AG20443 (cell line): ENCODE measurements at regions not wholly inside any gene's neighbourhood (a gene's known extent, or its start where the extent isn't known, plus 50 kb on each side); places are given as distances from the start of the nearest gene placed in this dataset.
"Not testable (repeated sequence)": the region's sequence is repeated elsewhere in the genome, so short reads cannot be mapped to it uniquely, and the experiment has no call there.

ENCODE experiments used
- DNase-seq: peaks from one replicate; pipeline ENCODE4 v3.0.0; 2012; ENCODE audit warnings: low spot score, mixed read lengths

DNA sequence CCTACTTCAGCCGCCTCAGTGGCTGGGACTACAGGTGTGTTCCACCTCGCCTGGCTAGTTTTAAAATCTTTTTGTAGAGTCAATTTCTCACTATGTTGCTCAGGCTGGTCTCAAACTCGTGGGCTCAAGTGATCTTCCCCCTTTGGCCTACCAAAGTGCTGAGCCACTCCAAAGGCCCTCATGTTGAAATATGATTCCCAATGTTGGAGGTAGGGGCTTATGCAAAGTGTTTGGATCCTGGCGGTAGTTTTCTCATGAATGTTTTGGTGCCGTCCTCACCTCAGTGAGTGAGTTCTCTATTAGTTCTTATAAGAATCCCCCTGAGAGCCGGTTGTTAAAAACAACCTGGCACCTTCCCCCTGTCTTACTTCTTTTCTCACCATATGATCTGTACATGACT is 784.6 kb downstream of the TMTC2 start:
- DNase-seq: no peak

DNA sequence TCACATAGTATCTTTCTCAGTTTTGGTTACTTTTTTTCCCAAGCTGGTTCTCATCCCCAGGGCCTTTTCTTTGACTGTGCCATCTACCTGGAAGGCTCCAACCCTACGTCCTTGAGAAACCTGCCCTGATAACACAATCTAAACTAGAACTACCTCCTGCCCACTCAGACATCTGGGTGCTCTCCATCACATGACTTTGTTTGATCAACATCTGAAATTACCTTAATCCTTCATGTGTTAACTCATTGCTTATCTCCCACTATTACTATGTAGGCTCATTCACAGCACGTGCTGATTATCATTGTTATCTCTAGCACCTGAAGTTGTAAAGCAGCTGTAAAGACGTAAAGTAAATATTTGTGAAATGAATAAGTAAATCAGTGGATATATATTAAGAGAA is 784.0 kb downstream of the TMTC2 start:
- DNase-seq: no peak

DNA sequence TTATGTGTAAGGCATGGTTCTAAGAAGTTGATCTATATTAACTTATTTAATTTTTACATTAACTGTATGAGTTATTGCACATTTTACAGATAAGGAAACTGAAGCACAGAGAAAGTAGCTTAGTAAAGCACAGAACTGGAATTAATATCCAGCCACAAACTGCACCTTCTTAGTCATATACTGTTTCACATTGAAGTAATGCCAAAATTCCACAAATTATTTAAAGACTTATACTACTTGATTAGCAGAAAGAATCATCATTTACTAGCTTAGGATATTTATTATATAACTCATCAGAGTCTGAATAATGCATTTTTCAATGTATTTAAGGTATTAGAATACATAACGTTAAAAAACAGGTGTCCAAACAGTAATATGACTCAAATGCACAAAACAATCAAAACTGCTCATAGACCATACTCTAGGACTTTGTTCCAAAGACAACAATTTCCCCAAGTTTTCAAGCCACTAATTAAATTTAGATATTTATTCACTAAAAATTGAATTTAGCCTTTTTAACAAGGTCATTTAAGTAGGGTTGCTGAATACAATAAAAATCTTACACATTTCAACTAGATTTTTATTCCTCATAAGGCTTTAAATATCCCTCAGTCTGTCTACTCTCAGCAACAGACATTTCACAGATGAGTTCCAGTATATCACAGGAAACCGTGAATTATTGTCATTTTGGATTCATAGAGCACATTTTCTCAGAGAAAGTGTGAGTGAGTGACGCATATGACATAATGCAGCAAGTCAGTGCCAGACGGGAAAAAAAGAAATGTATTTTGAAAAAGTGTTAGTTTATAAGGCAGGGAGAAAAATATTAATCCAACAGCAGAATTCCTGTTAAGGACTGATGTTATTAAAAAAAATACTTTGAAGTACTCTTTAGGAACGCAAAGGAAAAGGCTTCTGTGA is 782.5 kb downstream of the TMTC2 start:
- DNase-seq: no peak

DNA sequence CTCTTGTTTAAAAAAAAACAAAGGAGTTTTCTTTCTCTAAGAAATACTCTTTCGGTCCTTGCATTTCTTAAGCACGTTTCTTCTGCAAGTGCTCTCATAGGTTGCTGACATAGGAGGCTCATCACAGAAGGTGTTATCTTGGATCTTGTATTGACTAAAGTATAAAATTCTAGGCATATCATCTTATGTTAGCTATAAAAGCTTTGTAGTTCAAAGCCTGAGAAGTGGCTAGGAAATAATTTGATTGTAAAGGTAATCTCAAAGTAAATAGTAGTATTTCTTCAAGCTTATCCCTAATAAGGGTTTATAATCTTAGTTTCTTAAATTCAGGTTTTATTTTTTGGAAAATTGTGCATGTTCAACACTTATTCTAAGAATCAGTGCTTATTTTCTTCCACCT is 778.9 kb downstream of the TMTC2 start:
- no peak for DNase-seq

DNA sequence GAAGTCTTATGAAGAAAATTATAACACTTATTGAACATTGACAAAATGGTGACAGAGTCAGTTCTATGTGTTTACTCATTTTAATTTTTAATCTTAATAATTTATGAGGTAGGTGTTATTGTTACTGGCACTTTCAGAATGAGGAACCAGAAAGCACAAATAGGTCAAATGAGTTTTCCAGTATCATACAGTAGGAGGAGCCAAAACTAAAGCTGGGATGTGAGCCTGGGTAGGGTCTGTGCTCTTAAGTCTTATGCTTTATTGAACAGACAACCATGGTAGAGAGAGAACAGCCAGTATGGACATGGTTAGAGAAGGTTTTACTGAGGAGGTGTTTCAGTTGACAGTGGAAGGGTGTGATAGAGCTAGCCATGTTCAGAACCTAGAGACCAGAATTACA is 775.7 kb downstream of the TMTC2 start:
- DNase-seq: no peak

DNA sequence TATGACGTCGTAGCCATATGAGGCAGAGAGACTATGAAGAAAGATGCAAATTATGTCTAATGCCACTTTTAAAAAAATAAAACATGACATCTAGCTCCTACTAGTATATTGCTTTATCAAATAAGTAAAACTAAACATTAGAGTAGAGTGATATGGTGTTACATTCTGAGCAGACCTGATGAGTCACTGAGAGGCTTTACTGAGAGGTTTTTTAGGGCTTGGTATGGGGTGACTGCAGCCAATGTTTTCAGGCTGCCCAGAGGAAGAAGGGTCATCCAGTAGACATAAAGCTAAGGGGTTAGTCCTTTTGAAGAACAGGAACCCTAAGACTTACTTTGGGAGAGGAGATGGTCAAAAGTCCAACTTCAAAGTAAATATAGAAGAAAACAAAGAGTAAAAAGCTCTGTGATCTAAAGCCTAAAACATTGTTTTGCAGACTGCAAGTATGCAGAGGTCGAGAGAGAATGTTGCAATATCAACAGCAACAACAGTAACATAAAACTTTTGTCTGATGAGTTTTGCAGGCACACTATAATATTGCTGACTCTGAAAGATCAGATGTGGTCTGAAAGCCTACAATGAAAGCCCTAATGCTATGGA is 774.7 kb downstream of the TMTC2 start:
- DNase-seq: no peak

DNA sequence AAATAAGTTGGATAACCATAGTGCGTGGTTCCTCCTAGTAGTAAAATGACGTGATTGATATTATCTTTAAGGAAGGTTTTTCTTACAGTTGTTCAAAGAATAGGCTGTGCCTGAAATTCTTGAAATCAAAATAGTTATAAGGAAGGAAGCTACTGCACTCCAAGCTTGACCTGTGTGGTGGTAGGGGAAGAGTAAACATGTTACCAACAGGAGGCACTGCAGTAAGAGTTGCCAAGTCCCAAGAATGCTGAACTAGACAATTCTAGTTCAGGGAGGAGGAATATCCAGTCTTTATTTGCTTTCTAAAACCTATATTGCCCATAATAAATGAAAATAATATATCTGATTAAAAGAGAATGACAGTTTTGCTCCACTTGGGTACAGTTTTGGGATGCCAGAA is 764.5 kb downstream of the TMTC2 start:
- no peak for DNase-seq

DNA sequence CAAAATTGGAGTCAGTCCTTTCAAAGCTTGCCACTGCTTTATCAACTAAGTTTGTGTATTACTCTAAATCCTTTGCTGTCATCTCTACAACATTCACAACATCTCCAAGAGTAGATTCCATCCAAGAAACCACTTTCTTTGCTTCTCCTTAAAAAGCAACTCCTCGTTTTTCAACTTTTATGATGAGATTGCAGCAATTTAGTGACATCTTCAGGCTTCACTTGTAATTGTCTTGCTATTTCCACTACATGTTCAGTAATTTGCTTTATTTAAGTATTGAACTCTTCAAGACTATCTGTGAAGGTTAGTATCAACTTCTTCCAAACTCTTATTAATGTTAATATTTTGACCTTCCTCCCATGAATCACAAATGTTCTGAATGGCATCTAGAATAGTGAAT is 747.9 kb downstream of the TMTC2 start:
- DNase-seq: no peak

DNA sequence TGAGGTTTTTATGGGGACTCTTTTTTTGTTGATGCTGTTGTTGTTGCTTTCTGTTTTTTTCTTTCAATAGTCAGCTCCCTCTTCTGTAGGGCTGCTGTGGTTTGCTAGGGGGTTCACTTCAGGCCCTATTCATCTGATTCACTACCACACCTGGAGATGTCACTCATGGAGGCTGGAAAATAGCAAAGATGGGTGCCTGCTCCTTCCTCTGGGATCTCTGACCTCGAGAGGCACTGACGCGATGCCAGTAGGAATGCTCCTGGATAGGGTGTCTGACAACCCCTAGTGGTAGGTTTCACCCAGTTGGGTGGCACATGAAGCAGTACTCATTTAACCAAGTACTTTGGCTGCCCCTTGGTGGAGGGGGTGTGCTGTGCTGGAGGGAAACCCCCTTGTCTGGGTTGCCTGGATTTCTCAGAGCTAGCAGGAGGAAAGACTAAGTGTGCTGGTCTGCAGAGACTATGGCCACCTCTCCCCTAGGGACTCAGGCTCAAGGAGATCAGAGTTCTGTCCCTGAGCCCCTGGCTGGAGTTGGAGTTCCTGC is 745.5 kb downstream of the TMTC2 start:
- DNase-seq: no peak

DNA sequence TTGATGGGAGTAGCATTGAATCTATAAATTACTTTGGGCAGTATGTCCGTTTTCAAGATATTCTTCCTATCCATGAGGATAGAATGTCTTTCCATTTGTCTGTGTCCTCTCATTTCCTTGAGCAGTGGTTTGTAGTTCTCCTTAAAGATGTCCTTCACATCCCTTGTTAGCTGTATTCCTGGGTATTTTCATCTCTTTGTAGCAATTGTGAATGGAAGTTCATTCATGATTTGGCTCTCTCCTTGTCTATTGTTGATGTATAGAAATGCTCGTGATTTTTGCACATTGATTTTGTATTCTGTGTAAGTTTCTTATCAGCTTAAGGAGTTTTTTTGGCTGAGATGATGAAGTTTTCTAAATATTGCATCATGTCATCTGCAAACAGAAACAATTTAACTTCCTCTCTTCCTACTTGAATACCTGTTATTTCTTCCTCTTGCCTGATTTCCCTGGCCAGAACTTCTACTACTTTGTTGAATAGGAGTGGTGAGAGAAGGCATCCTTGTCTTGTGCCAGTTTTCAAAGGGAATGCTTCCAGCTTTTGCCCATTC is 741.0 kb downstream of the TMTC2 start:
- DNase-seq: not testable (repeated sequence)

DNA sequence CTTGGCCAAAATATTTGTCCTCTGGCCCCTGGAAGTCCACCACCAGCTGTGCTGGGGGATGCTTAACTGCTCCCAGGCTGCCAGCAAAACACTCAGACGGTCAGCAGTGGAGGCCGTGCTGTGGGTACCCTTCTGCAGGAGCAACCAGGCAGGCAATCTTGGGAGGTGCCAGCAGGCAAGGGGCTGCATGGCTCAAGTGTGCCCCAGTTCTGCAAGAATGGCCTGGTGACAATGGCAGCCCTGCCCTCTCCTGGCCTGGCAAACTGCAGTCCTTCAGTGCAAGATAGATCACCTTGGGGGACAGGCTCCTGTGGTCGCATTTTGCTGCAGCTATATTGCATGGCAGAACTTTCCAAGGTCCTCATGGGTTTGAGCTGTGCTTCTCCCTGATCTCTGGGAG is 728.3 kb downstream of the TMTC2 start:
- no peak for DNase-seq

DNA sequence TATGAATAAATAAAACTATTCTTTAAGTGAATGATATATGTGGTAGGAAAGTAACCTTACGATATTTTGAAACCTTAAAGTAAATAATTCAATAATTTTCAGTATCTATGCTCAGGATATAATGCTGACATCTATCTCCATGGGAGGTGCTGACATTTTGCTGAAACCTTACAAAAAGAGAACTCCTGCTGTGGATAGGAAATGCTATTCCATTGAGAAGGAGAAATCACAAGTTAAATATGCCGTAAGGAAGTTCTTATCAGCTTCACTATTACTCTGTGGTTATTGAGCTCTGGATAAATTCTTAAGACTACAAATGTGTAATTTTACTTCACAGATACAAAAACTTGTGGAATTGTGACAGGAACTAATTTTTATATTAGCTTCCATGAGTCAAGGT is 722.1 kb downstream of the TMTC2 start:
- DNase-seq: no peak

DNA sequence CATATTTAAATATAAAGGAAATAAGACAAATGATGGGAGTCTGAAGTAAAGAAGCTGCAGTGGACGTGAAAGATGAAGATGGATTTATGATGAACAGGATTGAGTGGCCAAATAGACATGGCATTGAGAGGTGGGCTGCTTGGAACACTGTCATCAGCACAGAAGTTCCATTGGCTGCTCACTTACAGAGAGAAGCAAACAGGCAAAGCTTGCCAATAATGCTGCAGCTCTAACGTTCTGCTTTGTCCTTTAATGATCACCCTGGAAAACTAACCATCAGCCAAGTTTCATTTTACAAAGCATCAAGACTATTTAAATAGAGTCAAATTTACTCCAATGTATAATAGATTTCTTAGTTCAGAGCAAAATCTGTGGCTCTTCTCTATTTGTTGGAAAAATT is 721.4 kb downstream of the TMTC2 start:
- DNase-seq: no peak

DNA sequence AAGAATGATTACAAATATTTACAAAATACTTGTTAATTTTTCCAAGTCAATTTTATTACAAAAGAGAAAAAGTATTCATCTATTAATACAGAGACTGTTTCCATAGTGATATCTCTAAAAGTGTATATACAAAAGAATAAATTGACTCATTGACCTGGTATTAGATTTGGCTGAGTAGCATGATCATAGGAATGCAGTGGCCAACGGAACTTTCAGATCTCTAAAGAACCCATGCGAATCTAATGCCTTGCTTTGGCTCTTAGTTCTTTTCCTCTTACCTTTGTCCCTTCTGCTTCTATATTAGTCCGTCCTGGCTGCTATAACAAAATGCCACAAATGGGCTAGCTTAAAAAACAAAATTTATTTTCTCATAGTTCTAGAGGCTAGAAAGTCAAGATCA is 717.8 kb downstream of the TMTC2 start:
- no peak for DNase-seq

DNA sequence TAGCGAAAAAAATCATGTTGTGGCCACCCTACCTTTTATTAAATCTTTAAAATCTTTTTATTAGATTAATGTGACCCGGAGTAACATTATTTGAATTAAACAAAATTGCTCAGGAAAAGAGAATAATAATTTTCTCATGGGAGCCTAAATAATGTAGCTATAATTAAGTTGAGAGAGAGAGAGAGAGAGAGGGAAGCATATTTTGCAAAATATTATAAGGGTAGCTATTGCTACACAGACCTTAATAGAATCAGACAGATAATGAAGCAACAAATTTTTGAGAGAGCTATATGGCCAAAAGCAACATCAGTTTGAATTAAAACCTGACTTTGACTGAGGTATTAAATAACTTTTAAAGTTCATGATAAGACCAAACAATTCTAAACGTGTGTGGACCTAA is 703.5 kb downstream of the TMTC2 start:
- DNase-seq: no peak

DNA sequence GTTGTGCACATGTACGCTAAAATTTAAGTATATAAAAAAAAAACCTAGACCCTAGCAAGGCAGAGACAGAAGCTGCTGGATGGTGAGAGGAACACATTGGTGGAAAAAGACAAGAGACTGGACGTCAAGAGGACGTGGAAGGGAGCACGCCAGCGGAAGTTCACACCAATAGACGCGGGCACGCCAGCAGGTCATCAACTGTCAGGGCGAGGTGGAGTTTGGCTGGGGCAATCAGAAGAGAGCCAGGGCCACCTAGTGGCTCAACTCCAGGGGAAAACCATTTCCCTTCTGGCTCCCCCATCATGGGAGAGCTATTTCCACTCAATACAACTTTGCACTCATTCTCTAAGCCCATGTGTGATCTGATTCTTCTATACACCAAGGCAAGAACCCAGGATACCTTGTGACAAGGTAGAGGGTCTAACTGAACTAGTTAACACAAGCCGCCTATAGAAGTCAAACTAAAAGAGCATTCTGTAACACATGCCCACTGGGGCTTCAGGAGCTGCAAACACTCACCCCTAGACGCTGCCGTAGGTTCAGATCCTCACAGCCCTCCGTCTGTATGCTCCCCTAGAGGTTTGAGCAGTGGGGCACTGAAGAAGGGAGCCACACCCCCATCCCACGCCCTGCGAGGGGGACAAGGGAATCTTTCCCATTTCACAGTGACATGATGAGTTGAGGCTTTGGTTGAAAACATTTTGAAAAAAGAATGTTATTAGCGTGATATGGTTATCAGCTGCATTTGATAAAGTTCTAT is 702.7 kb downstream of the TMTC2 start:
- DNase-seq: no peak

DNA sequence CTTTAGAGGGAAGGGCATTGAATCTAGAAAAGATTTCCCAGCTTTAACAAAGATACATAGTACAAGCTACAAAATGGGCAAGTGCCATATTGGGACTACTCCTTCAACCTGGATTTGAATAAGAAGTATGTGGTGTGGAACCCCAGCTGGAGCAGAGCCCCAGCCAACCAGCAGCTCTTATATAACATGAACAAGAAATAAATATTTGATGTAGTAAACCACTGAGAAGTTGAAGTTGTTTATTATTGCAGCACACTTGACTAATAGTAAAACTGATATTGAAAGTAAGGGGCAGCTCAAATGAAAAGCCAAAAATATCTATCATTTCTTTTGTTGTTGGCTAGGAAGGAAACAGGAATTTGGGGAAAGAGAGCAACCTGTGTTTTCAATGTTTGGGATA is 701.8 kb downstream of the TMTC2 start:
- no peak for DNase-seq

DNA sequence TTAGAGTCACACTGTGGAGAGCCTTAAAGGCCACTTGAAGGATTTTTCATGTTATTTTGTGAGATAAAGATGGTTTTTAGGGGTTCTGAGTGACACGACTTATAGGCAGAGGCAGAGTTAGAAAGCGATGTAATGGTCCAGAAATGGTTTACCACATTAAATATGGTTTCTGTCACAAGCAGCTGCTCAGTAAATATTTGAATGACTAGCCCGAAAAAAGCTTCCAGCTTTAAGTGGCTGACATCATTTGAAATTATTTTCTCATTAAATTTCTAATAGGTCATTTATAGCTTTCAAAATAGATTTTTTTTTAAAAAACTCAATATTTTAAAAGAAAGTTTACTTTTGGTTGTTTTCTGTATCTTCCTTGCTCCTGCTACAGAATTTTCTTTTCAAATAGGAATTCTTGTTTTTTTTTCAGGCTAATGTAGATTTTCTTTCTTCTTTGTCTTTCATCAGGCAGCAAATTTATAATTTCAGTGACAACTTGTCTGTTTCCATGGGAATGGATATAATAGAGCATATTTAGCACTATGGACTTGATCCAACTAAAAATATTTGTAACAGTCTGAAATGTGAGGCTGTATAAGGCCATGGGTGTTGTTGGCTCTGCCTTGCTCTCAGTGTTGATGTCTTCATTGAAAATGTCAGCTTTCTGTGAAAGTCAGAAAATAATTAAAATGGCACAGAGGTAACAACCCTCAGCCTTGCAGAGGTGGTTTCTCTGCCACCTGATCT is 700.0 kb downstream of the TMTC2 start:
- DNase-seq: no peak

DNA sequence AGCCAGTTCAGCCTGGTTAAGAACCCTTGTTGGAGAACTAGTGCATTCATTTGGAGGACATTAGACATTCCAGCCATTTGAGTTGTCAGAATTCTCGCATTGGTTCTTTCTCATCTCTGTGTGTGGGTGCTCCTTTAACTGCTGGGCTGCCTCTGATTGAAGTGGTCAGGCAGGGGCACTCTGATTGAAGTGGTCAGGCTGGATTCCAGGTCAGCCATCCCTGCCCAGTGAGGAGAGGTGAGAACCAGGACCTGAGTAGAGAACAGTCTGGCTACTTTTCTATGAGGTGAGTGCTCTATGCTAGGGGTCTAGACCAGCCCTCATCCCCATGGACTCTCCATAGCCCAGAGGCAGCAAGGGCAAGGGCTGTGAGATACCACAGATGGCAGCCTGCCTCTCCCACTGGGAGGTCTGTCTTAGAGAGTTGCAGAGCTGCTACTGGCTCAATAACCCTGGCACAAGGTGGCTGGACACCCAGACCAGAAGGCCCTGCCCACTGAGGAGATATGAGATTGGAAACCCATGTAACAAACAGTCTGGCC is 691.6 kb downstream of the TMTC2 start:
- DNase-seq: no peak

DNA sequence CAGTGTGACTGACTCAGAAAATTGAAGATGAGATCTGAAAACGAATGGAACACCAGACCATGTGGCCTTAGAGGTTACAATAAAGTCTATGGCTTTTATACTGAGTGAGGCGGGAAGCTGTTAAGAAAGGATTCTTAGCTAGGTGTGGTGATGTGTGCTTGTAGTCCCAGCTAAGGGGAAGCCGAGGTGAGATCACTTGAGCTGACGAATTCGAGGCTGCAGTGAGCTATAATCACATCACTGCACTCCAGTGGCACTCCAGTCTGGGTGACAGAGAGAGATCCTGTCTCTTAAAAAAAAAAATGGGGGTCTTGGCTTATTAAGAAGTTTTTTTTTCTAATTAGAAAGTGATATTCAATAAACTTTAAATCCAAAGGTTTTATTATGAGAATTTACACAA is 678.6 kb downstream of the TMTC2 start:
- DNase-seq: no peak

DNA sequence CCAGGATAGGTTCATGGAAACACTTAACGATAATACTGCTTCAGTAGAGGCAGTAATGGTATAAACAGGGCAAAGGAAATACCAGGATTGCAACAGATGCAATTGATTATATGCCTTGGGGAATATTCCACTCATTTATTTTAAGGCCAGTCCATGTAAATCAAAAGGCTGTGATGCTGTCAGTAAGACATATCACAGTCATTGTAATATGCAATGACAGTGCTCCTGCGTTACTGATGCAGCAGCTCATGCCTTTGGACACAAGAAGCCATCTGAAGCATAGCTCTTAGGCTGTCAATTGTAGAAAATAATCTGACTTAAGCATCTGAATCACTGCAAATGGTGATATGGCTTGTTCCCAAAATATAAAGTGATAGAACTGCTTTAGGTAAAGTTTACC is 674.8 kb downstream of the TMTC2 start:
- DNase-seq: no peak
